Stimulated activated naive B cell treated with anti-CD40 and anti-IgM and Interleukin-4, amounts not matched to agents 10 μg/mL and 1 μg/mL and 100 μg/mL, for 72 hours (primary cell): ENCODE measurements at regions not wholly inside any gene's neighbourhood (a gene's known extent, or its start where the extent isn't known, plus 50 kb on each side); places are given as distances from the start of the nearest gene placed in this dataset.

Experiments
- ATAC-seq, 2 donors: fragments of 150-1000 bp; cut with Tn5 transposase; replicated peaks; 2 replicates each; pipeline ENCODE4 v1.10.0; 2021; ENCODE audit warnings: moderate library complexity in 1 of 2
- DNase-seq: peaks from one replicate; pipeline ENCODE4 v3.0.0; 2021
- H3K27ac Mint-ChIP-seq: one replicate; pipeline ENCODE4 v1.8.0; 2022; ENCODE audit warnings: mild to moderate bottlenecking, mixed read lengths
- H3K27me3 Mint-ChIP-seq, 2 donors: one replicate each; pipeline ENCODE4 v1.8.0; 2022; ENCODE audit warnings: mixed read lengths in 2 of 2
- H3K36me3 Mint-ChIP-seq, 2 donors: one replicate each; pipeline ENCODE4 v1.8.0; 2022; ENCODE audit warnings: mixed read lengths in 2 of 2, mild to moderate bottlenecking in 1 of 2
- H3K4me1 Mint-ChIP-seq, 2 donors: one replicate each; pipeline ENCODE4 v1.8.0; 2022; ENCODE audit warnings: mixed read lengths in 2 of 2, mild to moderate bottlenecking in 1 of 2
- H3K4me3 Mint-ChIP-seq, 2 donors: one replicate each; pipeline ENCODE4 v1.8.0; 2022; ENCODE audit warnings: mild to moderate bottlenecking in 2 of 2, mixed read lengths in 2 of 2, moderate library complexity in 1 of 2
- H3K9me3 Mint-ChIP-seq, 2 donors: one replicate each; pipeline ENCODE4 v1.8.0; 2022; ENCODE audit warnings: mixed read lengths in 2 of 2, mild to moderate bottlenecking in 1 of 2

DNA sequence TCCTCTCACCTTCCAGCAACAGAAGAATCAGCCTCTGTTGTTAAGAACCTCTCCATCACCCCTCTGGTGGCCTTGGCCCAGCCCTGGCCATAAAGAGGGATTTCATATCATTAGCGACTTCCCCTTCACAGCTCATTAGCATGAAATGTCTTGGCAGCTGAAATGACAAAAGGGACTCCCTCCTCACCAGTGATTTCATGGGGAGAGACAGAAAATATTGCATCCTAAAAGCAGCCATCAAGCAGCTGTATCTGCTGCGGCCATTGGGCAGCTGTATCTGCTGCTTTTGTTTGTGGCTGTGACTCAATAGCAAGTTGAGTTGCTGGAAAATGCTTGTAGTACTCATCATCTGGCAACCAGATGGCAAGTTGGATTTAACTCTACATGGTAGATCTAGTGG is 105.9 kb upstream of the RMDN2 start:
- H3K36me3 Mint-ChIP-seq = peaks cover 0 to 6% of the 10 kb centered on the region in 2 donors
- no peak for DNase-seq
- H3K9me3 Mint-ChIP-seq = peaks cover 5 to 6% of the 10 kb centered on the region in 2 donors
- H3K27me3 Mint-ChIP-seq = peaks cover 0 to 4% of the 10 kb centered on the region in 2 donors
- no peak overlapping the region for H3K27ac Mint-ChIP-seq
- no peak overlapping the region for H3K4me3 Mint-ChIP-seq
- ATAC-seq = no peak
- H3K4me1 Mint-ChIP-seq = peaks cover 4 to 11% of the 10 kb centered on the region in 2 donors

DNA sequence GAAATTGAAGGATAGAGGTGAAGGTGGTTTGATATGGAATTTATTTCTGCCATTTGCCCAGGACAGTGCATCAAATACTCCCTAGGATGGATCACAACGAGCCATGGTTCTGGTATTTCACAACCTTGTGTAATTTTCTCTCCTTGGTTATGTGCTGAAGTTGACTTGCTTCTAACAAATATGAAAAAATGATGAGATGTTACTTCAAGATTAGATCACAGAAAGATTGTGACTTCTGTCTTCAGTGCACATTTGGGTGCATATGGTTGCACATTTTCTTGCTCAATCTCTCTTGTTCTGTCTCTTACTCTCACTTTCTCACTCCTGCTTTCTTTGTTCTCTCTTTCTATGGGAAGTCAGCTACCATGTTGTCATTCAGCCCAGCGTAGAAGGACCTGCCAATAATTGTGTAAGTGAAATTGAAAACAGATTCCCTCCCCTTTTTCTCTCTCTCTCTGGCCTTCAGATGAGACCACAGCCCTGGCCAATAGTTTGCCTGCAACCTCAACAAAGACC is 104.6 kb upstream of the RMDN2 start:
- ATAC-seq (no peak), DNase-seq (no peak)
- peaks cover 0 to 4% of the 10 kb centered on the region in 2 donors for H3K27me3 Mint-ChIP-seq
- no peak overlapping the region for H3K4me3 Mint-ChIP-seq
- no peak overlapping the region for H3K27ac Mint-ChIP-seq
- peaks cover 0 to 6% of the 10 kb centered on the region in 2 donors for H3K36me3 Mint-ChIP-seq
- peaks cover 4 to 11% of the 10 kb centered on the region in 2 donors for H3K4me1 Mint-ChIP-seq
- H3K9me3 Mint-ChIP-seq = peaks cover 5 to 6% of the 10 kb centered on the region in 2 donors

DNA sequence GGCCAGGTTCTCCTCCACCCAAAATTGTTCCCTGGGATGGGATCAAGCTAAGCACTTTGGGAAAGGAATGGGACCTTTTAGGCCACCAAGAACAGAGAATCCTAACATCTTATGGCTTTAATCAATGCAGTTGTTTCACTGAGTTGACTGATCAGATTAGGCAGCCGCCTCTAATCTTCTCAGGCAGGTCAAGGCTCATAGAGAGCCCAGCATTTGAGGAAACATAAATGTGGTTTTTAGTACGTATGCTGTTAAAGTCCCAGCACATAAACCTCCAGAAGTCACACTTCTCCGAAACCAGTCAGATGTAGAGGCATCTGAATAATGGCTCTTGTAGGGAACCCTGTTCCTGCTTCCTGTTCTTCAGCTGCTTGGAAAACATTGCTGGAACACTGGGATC is 99.5 kb upstream of the RMDN2 start:
- H3K9me3 Mint-ChIP-seq = peaks cover 4% of the 10 kb centered on the region in 2 donors
- H3K27ac Mint-ChIP-seq = no peak overlapping the region
- peaks cover 0 to 4% of the 10 kb centered on the region in 2 donors for H3K36me3 Mint-ChIP-seq
- no peak for ATAC-seq
- no peak for DNase-seq
- H3K4me3 Mint-ChIP-seq = no peak overlapping the region
- H3K27me3 Mint-ChIP-seq = peaks cover 0 to 6% of the 10 kb centered on the region in 2 donors
- peaks cover 4 to 11% of the 10 kb centered on the region in 2 donors for H3K4me1 Mint-ChIP-seq

DNA sequence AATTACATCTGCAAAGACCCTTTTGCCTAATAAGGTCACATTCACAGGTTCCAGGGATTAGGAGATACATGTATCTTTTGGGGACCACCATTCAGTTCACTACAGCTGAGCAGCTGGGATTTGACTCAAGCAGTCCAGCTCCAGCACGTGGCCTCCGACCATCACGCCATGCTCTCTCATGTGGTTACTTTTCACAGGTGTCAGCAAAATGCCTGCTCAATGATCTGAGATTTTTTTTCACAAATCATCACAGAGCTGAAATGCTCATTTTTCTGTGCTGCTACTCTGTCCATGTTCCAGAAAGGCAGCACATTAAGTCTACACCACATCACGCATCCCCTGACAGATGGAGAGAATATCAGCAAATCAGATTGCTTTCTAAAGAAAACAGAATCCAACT is 98.5 kb upstream of the RMDN2 start:
- no peak overlapping the region for H3K4me3 Mint-ChIP-seq
- H3K4me1 Mint-ChIP-seq = peaks cover 4 to 11% of the 10 kb centered on the region in 2 donors
- H3K27me3 Mint-ChIP-seq = peaks cover 0 to 6% of the 10 kb centered on the region in 2 donors
- no peak overlapping the region for H3K27ac Mint-ChIP-seq
- H3K9me3 Mint-ChIP-seq = no peaks in the 10 kb centered on the region
- no peak for DNase-seq
- H3K36me3 Mint-ChIP-seq = no peaks in the 10 kb centered on the region
- ATAC-seq = no peak

DNA sequence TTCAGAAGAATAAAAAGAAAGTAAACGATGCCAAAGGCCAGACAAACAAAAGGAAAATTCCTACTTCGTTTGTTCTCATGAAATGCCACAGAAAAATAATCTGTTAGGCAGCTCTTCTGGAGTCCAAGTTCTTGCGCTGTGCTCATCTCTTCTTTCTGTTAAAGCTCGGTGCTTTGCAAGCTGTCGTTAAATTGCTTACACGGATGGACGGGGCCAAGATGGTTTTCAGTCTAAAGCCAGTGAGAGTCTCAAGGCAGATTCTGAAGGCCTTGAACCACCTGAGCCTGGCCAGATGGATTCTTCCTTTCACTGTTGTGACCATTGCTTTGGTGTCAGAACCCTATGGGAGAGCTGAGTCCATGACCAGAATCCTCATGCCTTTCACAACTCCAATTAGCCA is 97.6 kb upstream of the RMDN2 start:
- Mint-ChIP-seq H3K4me1 (peaks cover 5 to 11% of the 10 kb centered on the region in 2 donors), H3K36me3 (no peaks in the 10 kb centered on the region), H3K9me3 (no peaks in the 10 kb centered on the region), H3K4me3 (no peak overlapping the region), H3K27ac (no peak overlapping the region), H3K27me3 (peaks cover 0 to 6% of the 10 kb centered on the region in 2 donors)
- DNase-seq (no peak), ATAC-seq (no peak)

DNA sequence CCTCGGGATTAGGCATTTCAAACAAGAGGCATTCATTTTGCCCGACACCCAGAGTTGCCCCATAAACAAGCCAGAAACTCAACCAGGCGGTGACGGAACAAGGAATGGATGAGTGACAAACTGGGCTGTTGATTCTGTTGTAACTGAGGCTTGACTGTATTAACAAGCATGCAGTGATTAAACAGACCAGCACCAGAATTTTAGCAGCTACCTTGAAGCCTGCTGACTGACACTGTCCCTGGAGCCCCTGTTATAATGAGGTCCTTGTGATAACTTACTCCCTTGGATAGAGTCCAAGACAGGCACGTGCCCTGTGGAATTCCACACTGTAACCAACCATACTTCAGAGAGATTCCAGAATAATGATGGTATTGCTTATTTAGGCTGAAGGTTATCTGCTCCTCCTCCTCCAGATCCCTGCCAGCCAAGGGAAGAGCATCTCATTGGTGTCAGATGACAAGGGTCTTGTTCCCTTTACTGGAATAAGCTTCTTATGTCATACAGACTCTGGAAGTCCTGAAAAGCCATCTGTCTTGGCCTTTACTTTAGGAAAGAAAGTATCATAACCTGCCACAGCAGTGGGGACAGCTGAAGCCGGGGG is 97.1 kb upstream of the RMDN2 start:
- ATAC-seq (no peak), DNase-seq (no peak)
- Mint-ChIP-seq H3K27ac (no peak overlapping the region), H3K4me3 (no peak overlapping the region), H3K27me3 (peaks cover 0 to 6% of the 10 kb centered on the region in 2 donors), H3K36me3 (no peaks in the 10 kb centered on the region), H3K4me1 (peaks cover 2 to 8% of the 10 kb centered on the region in 2 donors), H3K9me3 (no peaks in the 10 kb centered on the region)

DNA sequence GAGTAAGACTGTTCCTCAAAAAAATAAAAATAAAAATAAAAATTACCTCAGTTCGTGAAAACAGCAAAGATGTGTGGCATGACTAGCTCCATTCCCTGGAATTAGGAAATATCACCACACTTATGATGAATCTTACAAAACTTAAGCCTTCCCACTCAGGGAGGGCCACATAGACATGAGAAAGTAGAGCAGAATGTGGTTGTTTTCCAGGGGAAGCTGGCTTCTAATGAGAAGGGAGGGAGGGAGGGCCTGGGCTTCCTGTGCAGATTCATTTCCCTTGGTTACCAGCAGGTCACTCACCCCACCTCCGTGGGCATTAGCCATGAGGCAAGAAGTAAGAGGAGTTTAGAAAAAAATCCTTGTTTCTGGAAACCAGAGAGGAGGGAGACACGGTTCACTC is 95.9 kb upstream of the RMDN2 start:
- peaks cover 2 to 5% of the 10 kb centered on the region in 2 donors for H3K4me1 Mint-ChIP-seq
- no peaks in the 10 kb centered on the region for H3K9me3 Mint-ChIP-seq
- DNase-seq (no peak), ATAC-seq (no peak)
- H3K4me3 Mint-ChIP-seq = no peak overlapping the region
- H3K27ac Mint-ChIP-seq = no peak overlapping the region
- no peaks in the 10 kb centered on the region for H3K36me3 Mint-ChIP-seq
- H3K27me3 Mint-ChIP-seq = peaks cover 0 to 6% of the 10 kb centered on the region in 2 donors

DNA sequence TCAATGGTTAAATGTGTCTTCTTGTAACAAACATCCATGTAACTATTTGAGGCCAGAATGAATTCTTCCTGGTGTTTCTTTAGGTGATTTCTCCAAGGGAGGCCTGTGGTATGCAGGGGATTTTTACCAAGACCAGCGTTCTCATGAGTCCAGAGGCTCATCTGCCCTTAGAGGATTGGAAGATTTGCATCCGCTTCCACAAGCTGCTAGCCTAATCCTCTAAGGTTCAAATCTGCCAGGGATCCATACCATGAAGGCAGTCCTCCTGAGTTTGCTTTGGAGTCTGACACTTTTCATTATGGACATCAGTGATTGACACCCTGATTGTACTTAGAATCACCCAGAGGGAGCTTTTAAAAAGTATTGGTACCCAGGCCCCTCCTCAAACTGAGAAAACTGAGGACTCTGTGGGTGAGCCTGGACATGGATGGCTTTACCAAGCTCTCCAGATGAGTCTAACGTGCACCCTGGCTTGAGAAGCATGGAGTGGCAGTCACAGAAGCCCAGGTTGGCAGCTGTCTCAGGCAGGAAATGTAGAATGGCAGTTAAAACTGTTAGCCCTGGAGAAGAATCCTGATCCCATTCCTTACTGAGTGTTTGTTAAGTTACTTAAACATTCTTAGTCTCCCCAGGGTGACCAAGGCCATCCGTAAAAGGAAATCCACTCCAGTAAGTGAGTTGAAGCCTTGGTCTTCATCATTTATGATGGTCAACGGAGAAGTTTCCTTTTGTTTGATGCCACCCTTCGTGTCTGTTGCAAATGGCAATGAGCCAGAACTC is 95.3 kb upstream of the RMDN2 start:
- H3K9me3 Mint-ChIP-seq = no peaks in the 10 kb centered on the region
- no peak for DNase-seq
- ATAC-seq = peak in 1 of 2 donors; percentile 38
- H3K27me3 Mint-ChIP-seq = peaks cover 0 to 6% of the 10 kb centered on the region in 2 donors
- no peak overlapping the region for H3K27ac Mint-ChIP-seq
- no peak overlapping the region for H3K4me3 Mint-ChIP-seq
- H3K36me3 Mint-ChIP-seq = no peaks in the 10 kb centered on the region
- peaks cover 2 to 5% of the 10 kb centered on the region in 2 donors for H3K4me1 Mint-ChIP-seq

DNA sequence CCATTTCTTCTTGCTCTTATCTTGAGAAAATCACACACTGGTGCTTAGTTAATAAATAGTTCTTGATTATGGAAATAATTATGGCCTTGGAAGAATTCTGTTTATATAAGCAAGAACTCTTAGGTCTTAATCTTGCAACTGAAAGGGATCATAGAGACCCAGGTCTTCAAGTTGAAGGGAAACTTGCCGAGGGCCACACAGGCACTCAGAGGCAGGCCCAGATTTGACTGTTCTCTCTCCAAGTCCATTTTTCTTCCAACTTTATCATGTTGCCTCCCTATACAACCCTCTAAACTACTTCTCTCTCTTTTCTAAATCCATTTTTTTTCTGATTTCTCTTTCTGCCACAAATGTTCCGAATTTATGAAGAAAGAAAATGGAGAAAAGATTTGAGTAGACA is 94.5 kb upstream of the RMDN2 start:
- no peaks in the 10 kb centered on the region for H3K9me3 Mint-ChIP-seq
- no peak for DNase-seq
- ATAC-seq = no peak
- no peaks in the 10 kb centered on the region for H3K36me3 Mint-ChIP-seq
- H3K27ac Mint-ChIP-seq = no peak overlapping the region
- peaks cover 2 to 5% of the 10 kb centered on the region in 2 donors for H3K4me1 Mint-ChIP-seq
- peaks cover 0 to 6% of the 10 kb centered on the region in 2 donors for H3K27me3 Mint-ChIP-seq
- H3K4me3 Mint-ChIP-seq = no peak overlapping the region

DNA sequence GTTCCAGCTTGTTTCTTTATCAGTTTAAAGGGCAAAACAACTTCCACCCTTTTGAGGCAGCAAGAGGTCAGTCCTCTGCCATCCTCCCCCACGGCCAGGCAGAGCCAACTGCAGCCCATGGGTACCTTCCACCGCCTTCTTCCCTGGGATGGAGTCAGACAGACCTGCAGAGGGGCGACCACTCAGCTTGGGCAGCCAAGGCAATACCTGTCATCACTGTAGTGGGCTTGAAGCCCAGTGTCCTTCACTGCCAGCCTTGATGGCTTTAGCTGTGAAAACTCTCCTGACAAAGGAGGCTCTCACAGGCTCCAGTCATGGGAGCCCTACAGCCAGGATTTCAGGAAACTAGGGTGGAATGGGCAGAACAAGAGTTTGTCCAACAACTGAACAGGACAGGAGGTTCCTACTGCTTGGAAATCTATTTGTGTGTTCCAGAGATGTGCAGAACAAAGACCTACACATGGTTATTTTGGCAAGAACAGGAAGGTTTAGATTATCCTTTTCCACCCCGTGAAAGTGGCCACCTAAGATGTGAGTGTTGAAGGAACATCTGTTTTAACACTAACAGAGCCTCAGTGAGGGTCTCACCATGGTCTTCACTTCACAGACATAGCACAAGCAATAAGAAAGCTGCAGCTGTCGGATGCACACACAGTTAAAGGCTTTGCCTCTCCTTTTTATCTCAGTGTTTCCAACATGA is 93.9 kb upstream of the RMDN2 start:
- Mint-ChIP-seq H3K27ac (no peak overlapping the region), H3K9me3 (no peaks in the 10 kb centered on the region), H3K4me1 (peaks cover 2 to 5% of the 10 kb centered on the region in 2 donors), H3K36me3 (no peaks in the 10 kb centered on the region), H3K4me3 (no peak overlapping the region), H3K27me3 (peaks cover 0 to 6% of the 10 kb centered on the region in 2 donors)
- DNase-seq = no peak
- ATAC-seq = no peak

DNA sequence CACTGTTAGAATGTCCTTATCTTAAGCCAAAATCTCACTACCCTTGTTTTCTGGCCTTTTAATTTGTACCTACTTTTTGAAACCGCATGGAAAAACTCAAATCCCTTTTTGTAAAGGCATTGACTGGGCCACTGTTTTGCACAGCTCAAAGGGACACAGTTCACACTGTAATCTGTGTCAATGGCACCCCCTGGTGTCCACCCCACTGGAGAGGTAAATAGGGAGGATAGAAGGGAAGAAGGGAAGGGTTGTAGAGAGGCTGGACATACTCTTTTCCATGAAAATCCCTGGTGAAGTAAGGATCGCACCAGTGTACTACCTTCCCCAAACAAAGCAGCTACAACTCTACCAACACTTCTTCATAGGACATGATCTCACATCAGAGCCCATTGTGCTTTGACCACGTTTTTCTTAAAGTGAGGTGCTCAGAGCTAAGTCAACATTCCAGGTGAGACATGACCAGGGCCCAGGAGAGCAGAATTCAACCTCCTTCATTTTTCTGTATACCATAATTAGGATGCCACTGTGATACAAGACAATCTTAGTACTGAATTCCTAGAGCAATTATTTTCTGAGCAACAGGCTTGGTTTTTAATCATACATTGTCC is 92.4 kb upstream of the RMDN2 start:
- Mint-ChIP-seq H3K27ac (no peak overlapping the region), H3K4me3 (no peak overlapping the region), H3K4me1 (peaks cover 2 to 5% of the 10 kb centered on the region in 2 donors), H3K9me3 (no peaks in the 10 kb centered on the region), H3K36me3 (no peaks in the 10 kb centered on the region), H3K27me3 (no peaks in the 10 kb centered on the region)
- ATAC-seq (peak; percentile 87 to 94), DNase-seq (peak; percentile 43)

DNA sequence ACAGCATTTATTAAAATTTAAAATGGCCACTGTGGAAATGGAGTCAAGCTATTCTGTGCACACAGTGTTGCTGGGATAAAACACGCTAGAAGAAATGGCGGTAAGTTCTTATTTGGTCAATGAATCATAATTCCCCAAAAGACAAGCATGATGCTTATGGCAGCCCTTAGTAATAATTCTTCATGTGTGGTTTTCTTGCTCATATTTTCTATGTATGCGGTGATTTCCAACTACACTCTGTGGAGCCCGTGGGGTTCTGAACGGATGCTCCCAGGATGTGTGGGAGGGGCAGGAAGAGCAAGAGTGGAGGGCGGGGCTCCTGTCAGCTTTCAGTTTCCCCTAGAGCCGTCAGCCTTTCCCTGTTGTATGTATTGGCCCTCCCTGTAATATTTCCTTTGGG is 91.7 kb upstream of the RMDN2 start:
- peaks cover 2 to 5% of the 10 kb centered on the region in 2 donors for H3K4me1 Mint-ChIP-seq
- no peaks in the 10 kb centered on the region for H3K36me3 Mint-ChIP-seq
- no peak overlapping the region for H3K27ac Mint-ChIP-seq
- no peaks in the 10 kb centered on the region for H3K27me3 Mint-ChIP-seq
- no peak overlapping the region for H3K4me3 Mint-ChIP-seq
- H3K9me3 Mint-ChIP-seq = no peaks in the 10 kb centered on the region
- DNase-seq (no peak), ATAC-seq (no peak)

DNA sequence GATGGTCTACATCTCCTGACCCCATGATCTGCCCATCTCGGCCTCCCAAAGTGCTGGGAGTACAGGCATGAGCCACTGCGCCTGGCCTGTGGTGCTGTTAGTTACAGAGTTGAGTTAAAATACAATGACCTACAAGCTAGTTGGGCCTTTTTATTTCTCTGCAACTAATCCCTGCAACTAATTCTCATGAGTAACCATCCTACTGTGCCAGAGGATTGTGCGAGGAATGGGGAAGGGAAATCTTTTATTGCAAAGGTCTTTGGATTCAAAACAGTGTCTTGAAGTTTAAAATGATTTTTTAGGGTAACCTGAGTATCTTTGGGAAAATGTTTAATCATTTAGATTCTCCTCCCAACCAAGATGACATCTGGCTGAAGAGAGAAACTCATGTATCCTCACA is 88.8 kb upstream of the RMDN2 start:
- H3K4me1 Mint-ChIP-seq = peaks cover 2 to 5% of the 10 kb centered on the region in 2 donors
- no peak overlapping the region for H3K27ac Mint-ChIP-seq
- H3K9me3 Mint-ChIP-seq = no peaks in the 10 kb centered on the region
- H3K27me3 Mint-ChIP-seq = no peaks in the 10 kb centered on the region
- ATAC-seq = no peak
- DNase-seq = no peak
- no peaks in the 10 kb centered on the region for H3K36me3 Mint-ChIP-seq
- H3K4me3 Mint-ChIP-seq = no peak overlapping the region

DNA sequence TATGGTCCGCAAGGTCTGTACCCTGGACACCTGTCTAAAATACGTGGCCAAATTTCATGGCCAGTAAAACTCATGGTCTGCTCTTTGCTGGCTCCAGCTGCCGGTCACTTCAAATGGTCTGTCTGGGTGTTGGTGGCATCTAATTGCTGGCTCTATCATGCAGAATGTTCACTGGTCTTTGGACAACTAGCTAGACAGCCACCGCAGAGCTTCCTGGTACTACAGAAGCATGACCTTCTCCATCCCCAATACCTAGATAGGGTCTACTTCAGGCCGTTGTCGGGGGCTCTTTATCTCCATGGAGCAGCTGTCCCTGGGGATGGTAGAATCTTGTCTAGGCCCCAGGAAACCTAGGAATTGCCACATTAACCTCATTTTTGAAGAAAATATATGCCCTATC is 88.4 kb upstream of the RMDN2 start:
- H3K4me1 Mint-ChIP-seq = peaks cover 2 to 5% of the 10 kb centered on the region in 2 donors
- ATAC-seq (no peak), DNase-seq (no peak)
- no peak overlapping the region for H3K4me3 Mint-ChIP-seq
- H3K9me3 Mint-ChIP-seq = no peaks in the 10 kb centered on the region
- peaks cover 0 to 2% of the 10 kb centered on the region in 2 donors for H3K27me3 Mint-ChIP-seq
- H3K27ac Mint-ChIP-seq = no peak overlapping the region
- H3K36me3 Mint-ChIP-seq = no peaks in the 10 kb centered on the region
